Neuronal stem cell (in vitro differentiated cells): ENCODE measurements at regions not wholly inside any gene's neighbourhood (a gene's known extent, or its start where the extent isn't known, plus 50 kb on each side); places are given as distances from the start of the nearest gene placed in this dataset.

Experiments used
- DNase-seq: peaks from one replicate; pipeline ENCODE4 v3.0.0-alpha.2; 2013; ENCODE audit warnings: low spot score
- H2AFZ ChIP-seq: one replicate; pipeline ENCODE4 v1.6.1; 2013; ENCODE audit warnings: mild to moderate bottlenecking, low read length, inconsistent platforms
- H2AK5ac ChIP-seq: 2 replicates; pipeline ENCODE4 v1.6.1; 2013; ENCODE audit warnings: low read depth, mild to moderate bottlenecking, inconsistent platforms, low read length, moderate library complexity, mixed read lengths
- H2BK120ac ChIP-seq: 2 replicates; pipeline ENCODE4 v1.6.1; 2013; ENCODE audit warnings: low read depth, mild to moderate bottlenecking, inconsistent platforms, low read length, moderate library complexity, mixed read lengths
- H2BK12ac ChIP-seq: one replicate; pipeline ENCODE4 v1.6.1; 2013; ENCODE audit warnings: low read length, inconsistent platforms
- H2BK15ac ChIP-seq: 2 replicates; pipeline ENCODE4 v1.6.1; 2013; ENCODE audit warnings: mild to moderate bottlenecking, low read length, inconsistent platforms, mixed read lengths
- H2BK5ac ChIP-seq: one replicate; pipeline ENCODE4 v1.6.1; 2013; ENCODE audit warnings: inconsistent platforms, mild to moderate bottlenecking, low read length, moderate library complexity
- H3K14ac ChIP-seq: one replicate; pipeline ENCODE4 v1.6.1; 2013; ENCODE audit warnings: low read length, inconsistent platforms
- H3K18ac ChIP-seq: 2 replicates; pipeline ENCODE4 v1.6.1; 2013; ENCODE audit warnings: low read length, inconsistent platforms
- H3K23ac ChIP-seq: 2 replicates; pipeline ENCODE4 v1.6.1; 2013; ENCODE audit warnings: low read depth, mild to moderate bottlenecking, mixed read lengths, low read length, inconsistent platforms; ENCODE audit not compliant: poor library complexity
- H3K27ac ChIP-seq: replicated peaks from 3 replicates; pipeline ENCODE4 v1.5.1; 2013; ENCODE audit warnings: low read length, inconsistent platforms
- H3K27me3 ChIP-seq, 3 experiments: 2 replicates each; pipeline ENCODE4 v1.6.1; 2013; ENCODE audit warnings: low read length in 3 of 3, mild to moderate bottlenecking in 2 of 3, inconsistent platforms in 1 of 3, low read depth in 1 of 3, mixed read lengths in 1 of 3, moderate library complexity in 1 of 3; ENCODE audit not compliant: control insufficient read depth in 3 of 3, insufficient read depth in 3 of 3
- H3K36me3 ChIP-seq, 2 donors: replicated peaks in 1 of 2; 2 replicates each; pipeline ENCODE4 v1.6.1; 2013; ENCODE audit warnings: low read length in 2 of 2; ENCODE audit not compliant: control insufficient read depth in 2 of 2, insufficient read depth in 2 of 2
- H3K4ac ChIP-seq: 2 replicates; pipeline ENCODE4 v1.6.1; 2013; ENCODE audit warnings: inconsistent platforms, mild to moderate bottlenecking, low read length, moderate library complexity
- H3K4me1 ChIP-seq, 2 donors: 1 replicate in 1 of 2; 2 replicates in 1 of 2; pipeline ENCODE4 v1.6.1; 2013; ENCODE audit warnings: low read length in 2 of 2, low read depth in 1 of 2; ENCODE audit not compliant: control insufficient read depth in 2 of 2, insufficient read depth in 1 of 2
- H3K4me2 ChIP-seq: one replicate; pipeline ENCODE4 v1.6.1; 2013; ENCODE audit warnings: mild to moderate bottlenecking, low read length, inconsistent platforms; ENCODE audit not compliant: insufficient read depth, poor library complexity, severe bottlenecking
- H3K4me3 ChIP-seq, 2 donors: 2 replicates each; pipeline ENCODE4 v1.5.1; 2013; ENCODE audit warnings: low read length in 2 of 2, mild to moderate bottlenecking in 2 of 2, inconsistent platforms in 1 of 2, moderate library complexity in 1 of 2
- H3K79me1 ChIP-seq: one replicate; pipeline ENCODE4 v1.6.1; 2013; ENCODE audit warnings: low read depth, mild to moderate bottlenecking, inconsistent platforms, low read length, moderate library complexity
- H3K9ac ChIP-seq: one replicate; pipeline ENCODE4 v1.6.1; 2013; ENCODE audit warnings: mild to moderate bottlenecking, low read depth, low read length, inconsistent platforms; ENCODE audit not compliant: poor library complexity
- H3K9me3 ChIP-seq, 2 donors: replicated peaks in 1 of 2; 2 replicates each; pipeline versions ENCODE3 to v1.6.1; 2013; ENCODE audit warnings: low read length in 2 of 2, mild to moderate bottlenecking in 2 of 2, inconsistent platforms in 1 of 2, low read depth in 1 of 2, mixed read lengths in 1 of 2, moderate library complexity in 1 of 2; ENCODE audit not compliant: control insufficient read depth in 2 of 2, insufficient read depth in 1 of 2
- H4K8ac ChIP-seq: one replicate; pipeline ENCODE4 v1.6.1; 2013; ENCODE audit warnings: low read depth, mild to moderate bottlenecking, inconsistent platforms, low read length, moderate library complexity
- H4K91ac ChIP-seq: one replicate; pipeline ENCODE4 v1.6.1; 2013; ENCODE audit warnings: low read length, low read depth, mild to moderate bottlenecking, inconsistent platforms; ENCODE audit not compliant: poor library complexity
- WGBS, 2 donors: extraction: QIAGEN DNeasy Blood & Tissue Kit; methylation state at CpG; one replicate each; pipeline ENCODE4 v1.1.7; 2013; ENCODE audit warnings: missing lambda C conversion rate in 2 of 2, mixed read lengths in 1 of 2; ENCODE audit not compliant: insufficient read length in 2 of 2, insufficient replicate concordance in 1 of 2; ENCODE audit errors: extremely low coverage in 2 of 2; 5-methylcytosine and 5-hydroxymethylcytosine counted together

GRCh38 chr2:144695657-144696056, 175.7 kb upstream of the ZEB2 start:
- Histone ChIP-seq H3K18ac (no peak overlapping the region), H2BK5ac (no peak overlapping the region), H2BK120ac (no peak overlapping the region), H3K9me3 (no peaks in the 10 kb centered on the region), H2AK5ac (no peak overlapping the region), H2BK15ac (no peak overlapping the region), H3K4me1 (no peaks in the 10 kb centered on the region), H4K91ac (no peak overlapping the region), H3K4ac (no peak overlapping the region), H2AFZ (no peak overlapping the region), H3K4me3 (no peak overlapping the region), H3K14ac (no peak overlapping the region), H4K8ac (no peak overlapping the region), H3K79me1 (no peaks in the 10 kb centered on the region), H2BK12ac (no peak overlapping the region), H3K9ac (no peak overlapping the region), H3K27me3 (no peaks in the 10 kb centered on the region), H3K23ac (no peak overlapping the region), H3K36me3 (no peaks in the 10 kb centered on the region), H3K4me2 (no peak overlapping the region), H3K27ac (no peak overlapping the region)
- no CpG with 5 or more reads among the region's 1 CpG for WGBS, 2 donors
- DNase-seq = no peak

DNA sequence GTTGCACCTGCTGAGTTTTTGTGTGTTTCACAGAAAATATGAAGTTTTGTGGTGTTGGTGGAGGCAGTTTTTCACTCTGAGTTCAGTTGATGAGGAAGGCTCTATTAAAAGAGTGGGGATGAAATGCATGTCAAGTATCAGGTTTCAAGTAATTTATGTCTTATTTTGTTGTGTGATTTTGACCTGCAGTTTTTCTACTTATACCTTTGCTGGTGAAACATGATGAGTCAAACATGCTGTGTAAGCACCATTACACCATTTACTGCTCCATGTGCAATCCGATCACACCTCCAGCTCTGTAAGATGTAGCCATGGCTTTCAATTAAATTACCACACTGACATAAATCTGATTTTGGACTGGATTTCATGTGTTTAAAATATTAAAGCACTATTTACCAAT, 174.5 kb upstream of the ZEB2 start:
- Histone ChIP-seq H3K27me3 (no peaks in the 10 kb centered on the region), H3K9me3 (no peaks in the 10 kb centered on the region), H2BK120ac (no peak overlapping the region), H3K4me2 (no peak overlapping the region), H2AK5ac (no peak overlapping the region), H4K91ac (no peak overlapping the region), H3K4ac (no peak overlapping the region), H3K9ac (no peak overlapping the region), H3K79me1 (no peaks in the 10 kb centered on the region), H3K4me1 (no peaks in the 10 kb centered on the region), H2BK15ac (no peak overlapping the region), H3K36me3 (no peaks in the 10 kb centered on the region), H3K14ac (no peak overlapping the region), H4K8ac (no peak overlapping the region), H2AFZ (no peak overlapping the region), H3K4me3 (no peak overlapping the region), H3K23ac (no peak overlapping the region), H3K27ac (no peak overlapping the region), H2BK5ac (no peak overlapping the region), H2BK12ac (no peak overlapping the region), H3K18ac (no peak overlapping the region)
- no peak for DNase-seq
- whole genome bisulfite sequencing, 2 donors = no CpG with 5 or more reads among the region's 1 CpG

- no peaks in the 10 kb centered on the region for H3K4me1 ChIP-seq
- no peak overlapping the region for H2BK15ac ChIP-seq
- no peaks in the 10 kb centered on the region for H3K9me3 ChIP-seq
- H2AK5ac ChIP-seq = no peak overlapping the region
- H3K4me2 ChIP-seq = no peak overlapping the region
- H3K27ac ChIP-seq = no peak overlapping the region
- no peak for DNase-seq
- H3K23ac ChIP-seq = no peak overlapping the region
- no peak overlapping the region for H4K8ac ChIP-seq
- no CpG with 5 or more reads among the region's 3 CpGs for WGBS, 2 donors
- no peak overlapping the region for H2BK5ac ChIP-seq
- no peak overlapping the region for H3K9ac ChIP-seq
- H3K4ac ChIP-seq = no peak overlapping the region
- no peaks in the 10 kb centered on the region for H3K27me3 ChIP-seq
- H3K4me3 ChIP-seq = no peak overlapping the region
- H2BK120ac ChIP-seq = no peak overlapping the region
- H2BK12ac ChIP-seq = no peak overlapping the region
- no peaks in the 10 kb centered on the region for H3K36me3 ChIP-seq
- H4K91ac ChIP-seq = no peak overlapping the region
- H3K14ac ChIP-seq = no peak overlapping the region
- H2AFZ ChIP-seq = no peak overlapping the region
- H3K79me1 ChIP-seq = no peaks in the 10 kb centered on the region
- H3K18ac ChIP-seq = no peak overlapping the region
Observed at GRCh38 chr2:144693179-144693578, 173.3 kb upstream of the ZEB2 start.

- H3K23ac ChIP-seq = no peak overlapping the region
- H2AK5ac ChIP-seq = no peak overlapping the region
- no peaks in the 10 kb centered on the region for H3K4me1 ChIP-seq
- no peak overlapping the region for H4K8ac ChIP-seq
- no peak overlapping the region for H3K4ac ChIP-seq
- H3K79me1 ChIP-seq = no peaks in the 10 kb centered on the region
- no peak overlapping the region for H3K4me2 ChIP-seq
- H2BK12ac ChIP-seq = no peak overlapping the region
- H4K91ac ChIP-seq = no peak overlapping the region
- H3K9ac ChIP-seq = no peak overlapping the region
- no peaks in the 10 kb centered on the region for H3K9me3 ChIP-seq
- H2BK120ac ChIP-seq = no peak overlapping the region
- H3K27me3 ChIP-seq = no peaks in the 10 kb centered on the region
- DNase-seq = no peak
- no peaks in the 10 kb centered on the region for H3K36me3 ChIP-seq
- H2BK5ac ChIP-seq = no peak overlapping the region
- H2BK15ac ChIP-seq = no peak overlapping the region
- no peak overlapping the region for H3K4me3 ChIP-seq
- no peak overlapping the region for H3K14ac ChIP-seq
- WGBS, 2 donors = no CpG with 5 or more reads among the region's 5 CpGs
- H3K18ac ChIP-seq = no peak overlapping the region
- H2AFZ ChIP-seq = no peak overlapping the region
- no peak overlapping the region for H3K27ac ChIP-seq
Observed at GRCh38 chr2:144692661-144693060, 172.7 kb upstream of the ZEB2 start.
